Transverse colon (tissue), 4 donors: ENCODE measurements at regions not wholly inside any gene's neighbourhood (a gene's known extent, or its start where the extent isn't known, plus 50 kb on each side); places are given as distances from the start of the nearest gene placed in this dataset.

ENCODE experiments used
- DNase-seq: peaks from one replicate; pipeline ENCODE4 v3.0.0-alpha.2; 2019
- H3K27ac ChIP-seq, 4 donors: fragments of 200-600 bp; sonication (generic); 2 replicates each; pipeline ENCODE4 v1.5.1; 2016 to 2018; ENCODE audit warnings: inconsistent platforms in 4 of 4
- H3K27me3 ChIP-seq: fragments of 200-600 bp; sonication (generic); 2 replicates; pipeline ENCODE4 v1.5.1; 2017; ENCODE audit warnings: inconsistent platforms
- H3K36me3 ChIP-seq, 4 donors: fragments of 200-600 bp; sonication (generic); 2 replicates each; pipeline ENCODE4 v1.5.1; 2017 to 2019; ENCODE audit warnings: inconsistent platforms in 4 of 4
- H3K4me1 ChIP-seq, 4 donors: fragments of 200-600 bp; sonication (generic); 2 replicates each; pipeline ENCODE4 v1.5.1; 2017 to 2020; ENCODE audit warnings: inconsistent platforms in 4 of 4
- H3K4me3 ChIP-seq, 4 donors: fragments of 200-600 bp; sonication (generic); 1 replicate in 1 of 4; 2 replicates in 3 of 4; pipeline versions ENCODE4 v1.5.1 to v1.6.1; 2017 to 2019; ENCODE audit warnings: inconsistent platforms in 4 of 4
- H3K9me3 ChIP-seq, 2 donors: fragments of 200-600 bp; sonication (generic); 2 replicates each; pipeline ENCODE4 v1.5.1; 2017 to 2019; ENCODE audit warnings: inconsistent platforms in 2 of 2
- CTCF ChIP-seq, 5 experiments: fragments of 200-600 bp in 3 of 5; fragments of 450-650 bp in 2 of 5; sonication (generic) in 3 of 5; IDR thresholded peaks; 1 replicate in 2 of 5; 2 replicates in 3 of 5; pipeline ENCODE4 v1.5.1; 2016 to 2017; ENCODE audit warnings: antibody characterized with exemption in 5 of 5, inconsistent platforms in 3 of 5, mild to moderate bottlenecking in 2 of 5, moderate library complexity in 1 of 5
- EP300 ChIP-seq: sonication (generic); formaldehyde crosslinking; IDR thresholded peaks from one replicate; pipeline ENCODE4 v1.6.1; 2017; ENCODE audit warnings: antibody characterized with exemption, low read depth
- POLR2A ChIP-seq: fragments of 450-650 bp; IDR thresholded peaks from one replicate; pipeline ENCODE4 v1.6.1; 2016; ENCODE audit warnings: antibody characterized with exemption, mild to moderate bottlenecking, moderate library complexity
- POLR2AphosphoS5 ChIP-seq, 3 donors: sonication (generic); formaldehyde crosslinking; IDR thresholded peaks; one replicate each; pipeline ENCODE4 v1.6.1; 2016; ENCODE audit warnings: antibody characterized with exemption in 3 of 3
- WGBS, 2 donors: methylation state at CpG; one replicate each; pipeline ENCODE4 v1.1.5; 2018; ENCODE audit warnings: low coverage in 1 of 2; 5-methylcytosine and 5-hydroxymethylcytosine counted together
- in situ Hi-C, 4 donors: fragments of 200-750 bp; cut with MboI; loops; one replicate each; pipeline versions ENCODE4 v1.15.0 to v1.15.1; 2017; ENCODE audit warnings: low sequenced_read_pairs in 3 of 4, low pct_ligation_motif_present in 1 of 4, low pct_unique_long_range_greater_than_20kb in 1 of 4
- intact Hi-C: fragments of 100-400 bp; cut with DNase I; formaldehyde crosslinking; loops from one replicate; pipeline ENCODE4 v1.15.1; 2023; ENCODE audit warnings: low total_unique reads

GRCh38 chr6:85066266-85066665, 301.9 kb upstream of the TBX18 start:
- Histone ChIP-seq H3K4me3 (no peak overlapping the region), H3K4me1 (no peaks in the 10 kb centered on the region), H3K27ac (no peak overlapping the region), H3K27me3 (no peaks in the 10 kb centered on the region), H3K36me3 (no peaks in the 10 kb centered on the region), H3K9me3 (no peaks in the 10 kb centered on the region)
- in situ Hi-C loops (no loop called here), intact Hi-C loops (no loop called here)
- 52% methylated on average over 5 of the region's 5 CpGs for WGBS, 2 donors
- no peak for DNase-seq
- TF ChIP-seq CTCF (IDR thresholded peaks at IDR 0.05) (no peak), POLR2A (no peak), EP300 (no peak), POLR2AphosphoS5 (IDR thresholded peaks at IDR 0.05) (no peak)

DNA sequence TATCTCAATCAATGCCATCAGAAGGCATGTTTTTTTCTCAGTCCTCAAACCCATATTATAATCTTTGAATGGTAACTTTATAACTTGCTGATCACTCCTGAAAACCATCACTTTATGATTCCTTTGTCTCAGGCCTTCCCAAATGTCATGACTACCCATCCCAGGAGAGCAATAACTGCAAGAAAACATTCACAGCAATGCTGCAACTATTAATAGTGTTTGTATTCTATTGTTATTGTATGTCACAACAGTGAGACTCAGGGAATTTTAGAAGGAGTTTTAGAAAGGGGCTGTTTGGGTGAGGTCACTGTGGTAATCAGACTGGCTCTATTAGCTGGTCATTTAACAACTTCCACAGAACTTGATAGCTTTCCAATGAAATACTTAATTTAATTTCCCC, 301.4 kb upstream of the TBX18 start:
- Histone ChIP-seq H3K9me3 (no peaks in the 10 kb centered on the region), H3K36me3 (no peaks in the 10 kb centered on the region), H3K4me1 (no peaks in the 10 kb centered on the region), H3K27ac (no peak overlapping the region), H3K4me3 (no peak overlapping the region), H3K27me3 (no peaks in the 10 kb centered on the region)
- TF ChIP-seq POLR2A (no peak), EP300 (no peak), POLR2AphosphoS5 (IDR thresholded peaks at IDR 0.05) (no peak), CTCF (IDR thresholded peaks at IDR 0.05) (no peak)
- intact Hi-C loops: no loop called here
- in situ Hi-C loops: no loop called here
- no peak for DNase-seq

GRCh38 chr6:85063611-85064010, 299.2 kb upstream of the TBX18 start:
- in situ Hi-C loops (no loop called here), intact Hi-C loops (no loop called here)

DNA sequence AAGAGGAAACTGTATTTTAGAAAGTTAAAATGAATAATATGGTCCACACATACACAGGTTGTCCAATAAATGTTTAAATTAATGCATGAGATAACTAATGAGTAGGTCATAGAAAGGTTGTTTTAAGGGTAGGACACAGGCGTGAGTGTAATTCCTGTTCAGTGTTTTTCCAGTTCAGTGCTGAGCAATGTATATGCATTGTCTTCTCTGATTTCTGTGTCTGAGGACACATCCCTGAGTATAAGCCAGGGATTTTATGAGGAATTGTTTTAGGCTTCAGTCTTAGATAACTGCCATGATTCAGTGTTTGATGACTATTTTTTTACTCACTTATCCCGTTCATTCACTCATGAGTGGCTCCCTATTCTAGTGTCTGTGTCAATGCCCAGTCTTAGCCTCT, 298.5 kb upstream of the TBX18 start:
- in situ Hi-C loops: no loop called here

More at GRCh38 chr6:85063611-85064010, 299.2 kb upstream of the TBX18 start:
- H3K9me3 ChIP-seq: no peaks in the 10 kb centered on the region
- H3K36me3 ChIP-seq: no peaks in the 10 kb centered on the region
- H3K4me1 ChIP-seq: no peaks in the 10 kb centered on the region
- no peak overlapping the region for H3K27ac ChIP-seq
- WGBS, 2 donors: 56 to 63% methylated on average over 4 of the region's 4 CpGs
- TF ChIP-seq CTCF (IDR thresholded peaks at IDR 0.05) (no peak), POLR2AphosphoS5 (IDR thresholded peaks at IDR 0.05) (no peak), POLR2A (no peak), EP300 (no peak)
- no peak for DNase-seq
- H3K4me3 ChIP-seq: no peak overlapping the region
- H3K27me3 ChIP-seq: no peaks in the 10 kb centered on the region

More for the DNA sequence above, 298.5 kb upstream of the TBX18 start:
- no peaks in the 10 kb centered on the region for H3K9me3 ChIP-seq
- H3K4me1 ChIP-seq: no peaks in the 10 kb centered on the region
- H3K36me3 ChIP-seq: no peaks in the 10 kb centered on the region
- H3K27me3 ChIP-seq: no peaks in the 10 kb centered on the region
- no peak overlapping the region for H3K4me3 ChIP-seq
- no peak for TF ChIP-seq EP300
- TF ChIP-seq POLR2A: no peak
- no peak for TF ChIP-seq CTCF (IDR thresholded peaks at IDR 0.05)
- no peak for TF ChIP-seq POLR2AphosphoS5 (IDR thresholded peaks at IDR 0.05)
- H3K27ac ChIP-seq: no peak overlapping the region
- intact Hi-C loops: no loop called here
- 58 to 60% methylated on average over 2 of the region's 2 CpGs for WGBS, 2 donors
- no peak for DNase-seq
